DND-41 (cell line): ENCODE measurements at regions not wholly inside any gene's neighbourhood (a gene's known extent, or its start where the extent isn't known, plus 50 kb on each side); places are given as distances from the start of the nearest gene placed in this dataset.
"Not testable (repeated sequence)": the region's sequence is repeated elsewhere in the genome, so short reads cannot be mapped to it uniquely, and the experiment has no call there.

Experiments
- ATAC-seq: fragments of 200-7000 bp; cut with Tn5 transposase; 3 replicates; pipeline ENCODE4 v1.9.1; 2021; ENCODE audit warnings: low read depth; ENCODE audit not compliant: insufficient read depth
- DNase-seq: peaks from one replicate; pipeline ENCODE4 v3.0.0-alpha.2; 2020
- H2AFZ ChIP-seq: 2 replicates; pipeline ENCODE4 v1.6.0; 2012; ENCODE audit warnings: low read depth, low read length
- H3K27ac ChIP-seq: 2 replicates; pipeline ENCODE4 v1.5.1; 2012; ENCODE audit warnings: low read length, inconsistent platforms
- H3K27me3 ChIP-seq: fragments of 200-600 bp; sonication (generic); 2 replicates; pipeline ENCODE4 v1.6.0; 2012; ENCODE audit warnings: low read length, mild to moderate bottlenecking, inconsistent platforms; ENCODE audit not compliant: insufficient read depth, poor library complexity
- H3K36me3 ChIP-seq: 2 replicates; pipeline ENCODE4 v1.5.1; 2012; ENCODE audit warnings: low read length, inconsistent platforms; ENCODE audit not compliant: insufficient read depth
- H3K4me1 ChIP-seq: 2 replicates; pipeline ENCODE4 v1.5.1; 2012; ENCODE audit warnings: mild to moderate bottlenecking, low read length; ENCODE audit not compliant: insufficient read depth
- H3K4me2 ChIP-seq: 2 replicates; pipeline ENCODE4 v1.6.0; 2012; ENCODE audit warnings: mild to moderate bottlenecking, moderate library complexity, low read length, inconsistent platforms; ENCODE audit not compliant: insufficient read depth
- H3K4me3 ChIP-seq, 2 experiments: fragments of 200-600 bp in 1 of 2; shearing (Covaris generic) in 1 of 2; 2 replicates each; pipeline ENCODE4 v1.5.1; 2012 to 2016; ENCODE audit warnings: inconsistent platforms in 2 of 2, low read length in 2 of 2, mild to moderate bottlenecking in 2 of 2, low read depth in 1 of 2, moderate library complexity in 1 of 2
- H3K79me2 ChIP-seq: 2 replicates; pipeline ENCODE4 v1.6.0; 2012; ENCODE audit warnings: low read length, inconsistent platforms; ENCODE audit not compliant: insufficient read depth
- H3K9ac ChIP-seq: 2 replicates; pipeline ENCODE4 v1.6.0; 2012; ENCODE audit warnings: low read depth, mild to moderate bottlenecking, inconsistent platforms, low read length, moderate library complexity
- H3K9me3 ChIP-seq: 2 replicates; pipeline ENCODE4 v1.5.1; 2012; ENCODE audit warnings: low read length, moderate library complexity, mild to moderate bottlenecking, inconsistent platforms; ENCODE audit not compliant: insufficient read depth, severe bottlenecking
- H4K20me1 ChIP-seq: 2 replicates; pipeline ENCODE4 v1.6.0; 2012; ENCODE audit warnings: low read length; ENCODE audit not compliant: insufficient read depth
- EZH2 ChIP-seq: IDR thresholded peaks from 3 replicates; pipeline ENCODE4 v1.6.1; 2012; ENCODE audit warnings: borderline replicate concordance, low read depth, mild to moderate bottlenecking, moderate library complexity, low read length, inconsistent platforms; ENCODE audit not compliant: severe bottlenecking
- TF ChIP-seq, protein P1 (sequence below): IDR thresholded peaks from 2 replicates; pipeline ENCODE4 v1.5.1; 2012; ENCODE audit warnings: borderline replicate concordance, low read length, moderate library complexity, mild to moderate bottlenecking; ENCODE audit not compliant: poor library complexity, severe bottlenecking; ENCODE audit errors: extremely low read depth

DNA sequence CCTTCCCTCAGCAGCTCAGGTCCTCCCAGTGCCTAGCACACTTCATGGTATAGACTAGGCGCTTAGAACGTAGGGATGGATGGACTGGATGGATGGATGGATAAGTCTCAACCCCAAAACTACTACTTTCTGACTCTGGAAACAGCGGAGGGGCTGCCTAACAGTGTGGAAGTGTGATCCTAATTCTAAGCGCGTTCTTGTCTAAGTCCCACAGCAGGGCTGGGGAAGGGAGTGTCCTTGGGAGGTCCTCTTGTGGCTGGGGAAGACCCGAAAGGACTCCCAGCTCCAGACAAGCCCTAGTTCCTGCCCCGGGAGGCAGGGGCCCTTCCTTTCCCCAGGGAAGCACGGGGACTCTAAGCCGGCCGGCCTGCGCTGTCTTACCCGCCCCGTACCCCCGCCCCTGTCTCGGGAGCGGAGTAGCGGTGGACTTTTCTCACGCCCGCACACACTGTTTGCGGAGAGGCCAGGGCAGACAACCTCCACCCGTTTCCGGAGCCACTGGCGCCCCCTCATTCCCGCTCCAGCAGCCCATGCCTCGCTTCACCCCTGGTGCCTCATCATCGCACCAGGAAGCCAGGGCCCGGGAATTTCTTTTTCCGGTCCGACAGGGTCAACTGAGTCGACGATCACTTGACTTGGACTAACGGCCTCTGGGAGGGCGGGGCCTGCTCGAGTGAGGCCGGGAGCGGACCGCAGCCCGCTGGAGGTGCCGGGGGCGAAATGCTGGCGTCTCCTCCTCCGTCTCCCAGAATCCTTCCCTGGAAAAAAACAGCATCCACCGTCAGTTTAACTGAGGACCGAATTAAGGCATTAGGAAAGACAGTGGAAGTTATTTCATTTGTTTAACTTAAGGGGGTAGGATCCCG lies 133.3 kb downstream of the TBC1D2B start:
- H3K79me2 ChIP-seq = no peaks in the 10 kb centered on the region
- no peak overlapping the region for H3K9ac ChIP-seq
- H3K36me3 ChIP-seq = no peaks in the 10 kb centered on the region
- TF ChIP-seq, protein P1, sequence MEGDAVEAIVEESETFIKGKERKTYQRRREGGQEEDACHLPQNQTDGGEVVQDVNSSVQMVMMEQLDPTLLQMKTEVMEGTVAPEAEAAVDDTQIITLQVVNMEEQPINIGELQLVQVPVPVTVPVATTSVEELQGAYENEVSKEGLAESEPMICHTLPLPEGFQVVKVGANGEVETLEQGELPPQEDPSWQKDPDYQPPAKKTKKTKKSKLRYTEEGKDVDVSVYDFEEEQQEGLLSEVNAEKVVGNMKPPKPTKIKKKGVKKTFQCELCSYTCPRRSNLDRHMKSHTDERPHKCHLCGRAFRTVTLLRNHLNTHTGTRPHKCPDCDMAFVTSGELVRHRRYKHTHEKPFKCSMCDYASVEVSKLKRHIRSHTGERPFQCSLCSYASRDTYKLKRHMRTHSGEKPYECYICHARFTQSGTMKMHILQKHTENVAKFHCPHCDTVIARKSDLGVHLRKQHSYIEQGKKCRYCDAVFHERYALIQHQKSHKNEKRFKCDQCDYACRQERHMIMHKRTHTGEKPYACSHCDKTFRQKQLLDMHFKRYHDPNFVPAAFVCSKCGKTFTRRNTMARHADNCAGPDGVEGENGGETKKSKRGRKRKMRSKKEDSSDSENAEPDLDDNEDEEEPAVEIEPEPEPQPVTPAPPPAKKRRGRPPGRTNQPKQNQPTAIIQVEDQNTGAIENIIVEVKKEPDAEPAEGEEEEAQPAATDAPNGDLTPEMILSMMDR = no peak
- TF ChIP-seq EZH2 = no peak
- no peaks in the 10 kb centered on the region for H4K20me1 ChIP-seq
- H3K4me2 ChIP-seq = no peak overlapping the region
- DNase-seq = no peak
- no peaks in the 10 kb centered on the region for H3K9me3 ChIP-seq
- H3K4me1 ChIP-seq = no peaks in the 10 kb centered on the region
- H3K4me3 ChIP-seq = no peak overlapping the region
- no peak overlapping the region for H2AFZ ChIP-seq
- H3K27ac ChIP-seq = no peak overlapping the region
- ATAC-seq = no peak
- no peaks in the 10 kb centered on the region for H3K27me3 ChIP-seq

DNA sequence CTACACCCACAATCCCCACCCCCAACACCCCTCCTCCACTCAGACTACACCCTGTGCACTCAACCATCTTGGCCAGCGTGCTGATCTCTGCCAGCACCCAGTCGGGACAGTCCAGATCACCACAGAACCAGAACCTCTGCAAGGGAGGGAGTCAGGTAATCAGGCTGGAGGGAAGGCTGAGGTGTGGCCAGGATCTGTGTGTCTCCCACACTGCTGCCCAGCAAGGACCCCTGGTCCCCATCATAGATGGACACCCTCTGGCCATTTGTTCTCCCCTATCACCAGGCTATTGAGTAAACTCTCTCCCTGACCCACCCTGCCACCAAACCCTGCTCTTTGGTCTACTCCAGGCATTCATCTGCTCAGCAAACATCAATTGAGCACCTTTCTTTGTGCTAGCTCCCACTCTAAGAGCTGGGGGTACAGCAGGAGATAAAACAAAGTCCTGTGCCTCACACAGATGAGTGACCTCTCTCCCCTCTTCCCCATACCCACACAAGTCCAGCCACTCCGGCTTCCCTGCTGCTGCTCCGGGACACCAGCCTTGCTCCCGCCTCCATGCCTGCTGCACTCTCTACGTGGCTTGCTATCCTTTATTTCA lies 134.8 kb downstream of the TBC1D2B start:
- TF ChIP-seq, protein P1 = no peak
- no peak for TF ChIP-seq EZH2
- H4K20me1 ChIP-seq = no peaks in the 10 kb centered on the region
- no peak overlapping the region for H3K4me3 ChIP-seq
- H3K27me3 ChIP-seq = no peaks in the 10 kb centered on the region
- H3K9ac ChIP-seq = no peak overlapping the region
- ATAC-seq (no peak), DNase-seq (no peak)
- no peak overlapping the region for H3K4me2 ChIP-seq
- H3K79me2 ChIP-seq = no peaks in the 10 kb centered on the region
- H3K9me3 ChIP-seq = no peaks in the 10 kb centered on the region
- H3K4me1 ChIP-seq = no peaks in the 10 kb centered on the region
- no peak overlapping the region for H2AFZ ChIP-seq
- no peak overlapping the region for H3K27ac ChIP-seq
- H3K36me3 ChIP-seq = no peaks in the 10 kb centered on the region

DNA sequence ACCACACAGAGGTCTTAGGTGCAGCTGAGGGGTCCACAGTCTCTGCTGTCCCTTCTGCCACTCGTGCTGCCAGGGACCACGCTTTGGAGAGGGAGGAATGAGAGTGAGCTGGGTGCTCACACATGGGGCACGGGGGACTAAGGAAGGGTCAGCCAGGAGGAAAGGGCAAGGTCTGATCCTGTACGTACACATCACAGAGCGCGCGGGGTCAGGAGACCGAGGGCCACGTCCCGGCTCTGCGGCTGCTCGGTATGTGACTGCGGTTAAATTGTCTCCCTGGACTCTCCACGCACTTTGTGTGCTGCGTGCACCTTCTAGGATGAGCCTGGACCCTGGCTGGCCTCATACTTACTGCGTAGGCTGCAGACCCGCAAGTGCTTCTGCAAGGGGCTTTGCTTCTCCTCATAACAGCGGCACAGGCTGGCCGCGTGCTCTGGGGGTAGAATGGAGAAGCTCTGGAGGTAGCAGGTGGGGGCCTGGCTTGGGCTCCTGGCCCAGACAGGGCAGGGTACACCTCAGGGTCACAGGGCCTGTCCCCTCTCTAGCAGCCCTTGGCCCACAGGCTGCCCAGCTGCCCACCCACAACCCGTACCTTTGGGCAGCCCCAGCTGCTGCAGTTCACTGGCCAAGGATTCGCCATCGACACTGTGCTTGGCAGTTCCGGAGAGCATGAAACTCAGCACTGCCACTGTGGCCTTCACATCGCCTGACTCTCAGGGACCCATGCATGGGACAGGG lies 136.3 kb downstream of the TBC1D2B start:
- not testable (repeated sequence) for H3K9me3 ChIP-seq, H3K27ac ChIP-seq, H3K9ac ChIP-seq, H3K4me2 ChIP-seq, H3K36me3 ChIP-seq, ATAC-seq, DNase-seq, H4K20me1 ChIP-seq, H2AFZ ChIP-seq, H3K4me1 ChIP-seq, H3K4me3 ChIP-seq, H3K79me2 ChIP-seq, H3K27me3 ChIP-seq

DNA sequence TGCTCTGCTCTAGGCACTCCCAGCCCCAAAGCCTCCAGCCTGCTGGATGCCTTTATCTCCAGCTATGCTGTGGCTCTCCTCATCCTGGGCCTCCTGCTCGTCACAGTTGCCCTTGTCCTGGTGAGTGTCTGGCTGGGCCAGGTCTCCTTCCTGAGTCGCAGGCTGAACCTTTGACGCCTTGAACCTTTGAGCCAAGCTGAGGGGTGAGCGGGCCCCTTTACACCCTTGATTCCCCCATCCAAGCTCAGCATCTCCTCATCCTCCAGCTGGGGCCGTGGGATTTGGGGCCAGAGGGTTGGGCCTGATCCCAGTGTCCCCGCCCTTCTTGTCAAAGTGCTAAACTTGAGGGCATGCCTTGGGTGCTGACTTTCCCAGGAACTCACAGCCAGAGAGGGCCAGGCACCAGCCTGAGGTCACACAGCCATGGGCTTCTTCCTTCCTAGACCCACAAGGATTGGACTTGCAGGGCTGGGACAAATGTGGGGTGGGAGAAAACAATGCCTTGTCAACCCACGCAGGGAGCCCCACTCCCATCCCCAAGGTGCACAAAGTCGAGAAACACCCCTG lies 137.0 kb downstream of the TBC1D2B start:
- H3K4me1 ChIP-seq = no peaks in the 10 kb centered on the region
- no peaks in the 10 kb centered on the region for H3K79me2 ChIP-seq
- H4K20me1 ChIP-seq = no peaks in the 10 kb centered on the region
- H3K9me3 ChIP-seq = no peaks in the 10 kb centered on the region
- no peak for DNase-seq
- ATAC-seq = no peak
- H3K9ac ChIP-seq = no peak overlapping the region
- H2AFZ ChIP-seq = no peak overlapping the region
- no peaks in the 10 kb centered on the region for H3K36me3 ChIP-seq
- H3K4me2 ChIP-seq = no peak overlapping the region
- no peak overlapping the region for H3K4me3 ChIP-seq
- no peak overlapping the region for H3K27ac ChIP-seq
- H3K27me3 ChIP-seq = no peaks in the 10 kb centered on the region
- TF ChIP-seq EZH2 = no peak
- TF ChIP-seq, protein P1 = no peak
